Lung (tissue), 11 donors: ENCODE measurements at regions not wholly inside any gene's neighbourhood (a gene's known extent, or its start where the extent isn't known, plus 50 kb on each side); places are given as distances from the start of the nearest gene placed in this dataset.
A peak's percentile ranks its signal among the peaks of the same experiment; 100 is the strongest.

Experiments
- ATAC-seq: fragments of 200-7000 bp; cut with Tn5 transposase; one replicate; pipeline ENCODE4 v1.9.1; 2020; ENCODE audit warnings: moderate number of reproducible peaks; ENCODE audit not compliant: insufficient read depth, low FRiP score
- DNase-seq, 3 donors: peaks; one replicate each; pipeline ENCODE4 v3.0.0-alpha.2; 2013 to 2017
- H3K27ac ChIP-seq, 2 donors: one replicate each; pipeline ENCODE4 v1.5.1; 2013; ENCODE audit warnings: mild to moderate bottlenecking in 2 of 2, moderate library complexity in 2 of 2, control low read depth in 1 of 2, inconsistent platforms in 1 of 2, low read depth in 1 of 2, low read length in 1 of 2
- H3K27me3 ChIP-seq, 3 donors: one replicate each; pipeline ENCODE4 v1.5.1; 2013; ENCODE audit warnings: low read length in 2 of 3; ENCODE audit not compliant: control insufficient read depth in 3 of 3, insufficient read depth in 3 of 3
- H3K36me3 ChIP-seq, 4 donors: one replicate each; pipeline ENCODE4 v1.5.1; 2013; ENCODE audit warnings: low read length in 4 of 4, mild to moderate bottlenecking in 1 of 4, moderate library complexity in 1 of 4; ENCODE audit not compliant: control insufficient read depth in 4 of 4, insufficient read depth in 4 of 4
- H3K4me1 ChIP-seq, 5 donors: one replicate each; pipeline ENCODE4 v1.5.1; 2013; ENCODE audit warnings: low read length in 5 of 5, mild to moderate bottlenecking in 2 of 5, moderate library complexity in 1 of 5; ENCODE audit not compliant: control insufficient read depth in 5 of 5, insufficient read depth in 5 of 5
- H3K4me3 ChIP-seq: one replicate; pipeline ENCODE4 v1.5.1; 2013; ENCODE audit warnings: mild to moderate bottlenecking, control low read depth, moderate library complexity
- H3K9ac ChIP-seq, 2 donors: one replicate each; pipeline ENCODE4 v1.5.1; 2013; ENCODE audit warnings: low read length in 2 of 2, control low read depth in 1 of 2; ENCODE audit not compliant: insufficient read depth in 1 of 2
- H3K9me3 ChIP-seq, 4 donors: one replicate each; pipeline ENCODE4 v1.5.1; 2013; ENCODE audit warnings: low read length in 3 of 4, mild to moderate bottlenecking in 1 of 4, moderate library complexity in 1 of 4; ENCODE audit not compliant: control insufficient read depth in 4 of 4, insufficient read depth in 3 of 4
- CTCF ChIP-seq: IDR thresholded peaks from 2 replicates; pipeline ENCODE4 v1.5.1; 2012; ENCODE audit warnings: mild to moderate bottlenecking; ENCODE audit errors: control extremely low read depth, extremely low read depth
- WGBS, 2 donors: extraction: QIAGEN DNeasy Blood & Tissue Kit; methylation state at CpG; one replicate each; pipeline ENCODE4 v1.1.7; 2013; 5-methylcytosine and 5-hydroxymethylcytosine counted together
- donor health status: control.
- donor health status: control.
- donor health status: Bipolar disorder and iron deficiency.
- donor health status: healthy.
- donor health status: DM: yes; HTN: yes; CAD: no.

GRCh38 chr4:173696011-173696410 lies 166.0 kb upstream of the HAND2 start:
- WGBS, 2 donors = 53 to 69% methylated on average over 5 of the region's 5 CpGs
- TF ChIP-seq CTCF = no peak
- Histone ChIP-seq H3K4me3 (no peak overlapping the region), H3K9ac (peak overlapping the region in 1 of 2 donors; percentile 11), H3K4me1 (peaks cover 0 to 14% (median 0%) of the 10 kb centered on the region in 5 donors), H3K36me3 (no peaks in the 10 kb centered on the region), H3K9me3 (no peaks in the 10 kb centered on the region), H3K27me3 (no peaks in the 10 kb centered on the region), H3K27ac (no peak overlapping the region)
- ATAC-seq (no peak), DNase-seq (peak in 2 of 3 donors; percentile 10 to 30)

GRCh38 chr4:173685831-173686210 lies 155.8 kb upstream of the HAND2 start:
- Histone ChIP-seq H3K27ac (peak overlapping the region in 1 of 2 donors; percentile 50), H3K9ac (no peak overlapping the region), H3K4me3 (no peak overlapping the region), H3K27me3 (no peaks in the 10 kb centered on the region), H3K4me1 (peaks cover 0 to 10% (median 0%) of the 10 kb centered on the region in 5 donors), H3K9me3 (no peaks in the 10 kb centered on the region), H3K36me3 (no peaks in the 10 kb centered on the region)
- no peak for TF ChIP-seq CTCF
- ATAC-seq (no peak), DNase-seq (no peak)

- no peak for ATAC-seq
- WGBS, 2 donors = 78 to 84% methylated on average over 9 of the region's 9 CpGs
Observed at GRCh38 chr4:173685165-173685830, 155.3 kb upstream of the HAND2 start.

More at GRCh38 chr4:173685165-173685830, 155.3 kb upstream of the HAND2 start:
- Histone ChIP-seq H3K4me3 (no peak overlapping the region), H3K27me3 (no peaks in the 10 kb centered on the region), H3K4me1 (peaks cover 0 to 10% (median 0%) of the 10 kb centered on the region in 5 donors), H3K9ac (no peak overlapping the region), H3K27ac (peak overlapping the region in 1 of 2 donors; percentile 87), H3K9me3 (no peaks in the 10 kb centered on the region), H3K36me3 (no peaks in the 10 kb centered on the region)
- no peak for DNase-seq
- no peak for TF ChIP-seq CTCF
